Panc1 (cell line): ENCODE measurements at regions not wholly inside any gene's neighbourhood (a gene's known extent, or its start where the extent isn't known, plus 50 kb on each side); places are given as distances from the start of the nearest gene placed in this dataset.

ENCODE experiments used
- ATAC-seq: fragments of 200-7000 bp; cut with Tn5 transposase; 2 replicates; pipeline ENCODE4 v1.9.1; 2020; ENCODE audit warnings: mild to moderate bottlenecking, moderate library complexity
- BruUV-seq: library from RNA; stranded (reverse); fragments of 400-500 nt; replicated peaks from 2 replicates; lab custom pipeline; 2021; lab: Mats Ljungman, UMichigan
- CTCF ChIA-PET: fragments of 300-600 bp; sonication (Branson Sonifier 250); formaldehyde crosslinking; loops from one replicate; lab custom pipeline; 2022; ENCODE audit warnings: antibody characterized with exemption; lab: Charles Lee
- POLR2A ChIA-PET: fragments of 300-600 bp; sonication (Branson Sonifier 250); formaldehyde crosslinking; loops from one replicate; lab custom pipeline; 2022; ENCODE audit warnings: antibody characterized with exemption; lab: Charles Lee
- DNase-seq: peaks from one replicate; pipeline ENCODE4 v3.0.0-alpha.2; 2010; ENCODE audit warnings: low read depth, low spot score
- H3K27ac ChIP-seq: 2 replicates; pipeline ENCODE4 v1.5.1; 2011; ENCODE audit warnings: mild to moderate bottlenecking, low read length, inconsistent platforms
- H3K27me3 ChIP-seq: fragments of 200-500 bp; sonication (Bioruptor generic); 2 replicates; pipeline ENCODE4 v1.6.0; 2014; ENCODE audit warnings: low read length, inconsistent platforms; ENCODE audit not compliant: control insufficient read depth, insufficient read depth
- H3K36me3 ChIP-seq: fragments of 200-500 bp; sonication (Bioruptor generic); 2 replicates; pipeline ENCODE4 v1.5.1; 2014; ENCODE audit warnings: inconsistent platforms, mild to moderate bottlenecking, low read length, moderate library complexity; ENCODE audit not compliant: control insufficient read depth, insufficient read depth
- H3K4me1 ChIP-seq: 2 replicates; pipeline ENCODE4 v1.5.1; 2011; ENCODE audit warnings: inconsistent platforms, mild to moderate bottlenecking, low read length, moderate library complexity; ENCODE audit not compliant: control insufficient read depth, insufficient read depth
- H3K4me3 ChIP-seq, 2 experiments: 2 replicates each; pipeline ENCODE4 v1.5.1; 2011 to 2012; ENCODE audit warnings: low read depth in 2 of 2, low read length in 2 of 2, mild to moderate bottlenecking in 2 of 2, inconsistent platforms in 1 of 2, moderate library complexity in 1 of 2
- H3K9me3 ChIP-seq: fragments of 200-500 bp; sonication (Bioruptor generic); 2 replicates; pipeline ENCODE4 v1.5.1; 2014; ENCODE audit warnings: low read depth, mild to moderate bottlenecking, inconsistent platforms, low read length, moderate library complexity; ENCODE audit not compliant: control insufficient read depth, insufficient read depth
- CTCF ChIP-seq: fragments of 450-650 bp; IDR thresholded peaks from 2 replicates; pipeline ENCODE4 v1.5.1; 2017; ENCODE audit warnings: mild to moderate bottlenecking
- POLR2AphosphoS5 ChIP-seq: IDR thresholded peaks from 2 replicates; pipeline ENCODE4 v1.6.1; 2012; ENCODE audit warnings: mild to moderate bottlenecking, low read depth, low read length, moderate library complexity
- REST ChIP-seq, 2 experiments: IDR thresholded peaks; 2 replicates each; pipeline ENCODE4 v1.6.1; 2011 to 2012; ENCODE audit warnings: low read depth in 2 of 2, control low read depth in 1 of 2, low read length in 1 of 2, mild to moderate bottlenecking in 1 of 2, moderate library complexity in 1 of 2; ENCODE audit not compliant: insufficient read depth in 1 of 2
- SIN3A ChIP-seq: IDR thresholded peaks from 2 replicates; pipeline ENCODE4 v1.6.1; 2012; ENCODE audit warnings: low read depth, mild to moderate bottlenecking, low read length, moderate library complexity, borderline replicate concordance; ENCODE audit not compliant: insufficient read depth
- TCF7L2 ChIP-seq: IDR thresholded peaks from 2 replicates; pipeline ENCODE4 v1.6.1; 2011; ENCODE audit warnings: mild to moderate bottlenecking, low read depth, low read length, inconsistent platforms
- in situ Hi-C: cut with HindIII; loops from 2 replicates; pipeline ENCODE4 v1.10.0; 2016; ENCODE audit warnings: low sequenced_read_pairs, low pct_unique_long_range_greater_than_20kb
- intact Hi-C: fragments of 100-400 bp; cut with micrococcal nuclease; formaldehyde crosslinking; loops from one replicate; pipeline ENCODE4 v1.10.0; 2022; ENCODE audit not compliant: unreplicated experiment

- no peak overlapping the region for H3K27ac ChIP-seq
- no peaks in the 10 kb centered on the region for H3K36me3 ChIP-seq
- H3K4me3 ChIP-seq = no peak overlapping the region
- no peaks in the 10 kb centered on the region for H3K9me3 ChIP-seq
- CTCF ChIA-PET = no interaction called here
- ATAC-seq = no peak
- TF ChIP-seq POLR2AphosphoS5 (no peak), REST (IDR thresholded peaks at IDR 0.05; ENCODE audit: insufficient read depth in 1 of 2, low read depth in 2 of 2, low read length in 1 of 2) (no peak), CTCF (no peak), SIN3A (no peak), TCF7L2 (no peak)
- DNase-seq = no peak
- in situ Hi-C loops = no loop called here
- POLR2A ChIA-PET = no interaction called here
- H3K4me1 ChIP-seq = no peaks in the 10 kb centered on the region
- no TSS peak for BruUV-seq
- no peaks in the 10 kb centered on the region for H3K27me3 ChIP-seq
- intact Hi-C loops = no loop called here
Observed at GRCh38 chr12:23005387-23005786, 380.4 kb downstream of the ETNK1 start.

- no peak for DNase-seq
- no TSS peak for BruUV-seq
- Histone ChIP-seq H3K9me3 (no peaks in the 10 kb centered on the region), H3K4me3 (no peak overlapping the region), H3K27me3 (no peaks in the 10 kb centered on the region), H3K4me1 (no peaks in the 10 kb centered on the region), H3K27ac (no peak overlapping the region), H3K36me3 (no peaks in the 10 kb centered on the region)
- POLR2A ChIA-PET = no interaction called here
- CTCF ChIA-PET = no interaction called here
- TF ChIP-seq SIN3A = no peak
- TF ChIP-seq TCF7L2 = no peak
- TF ChIP-seq POLR2AphosphoS5 = no peak
- TF ChIP-seq REST (IDR thresholded peaks at IDR 0.05; ENCODE audit: insufficient read depth in 1 of 2, low read depth in 2 of 2, low read length in 1 of 2) = no peak
- TF ChIP-seq CTCF = no peak
- in situ Hi-C loops (no loop called here), intact Hi-C loops (no loop called here)
- no peak for ATAC-seq
Observed at GRCh38 chr12:23006413-23006812, 381.4 kb downstream of the ETNK1 start.
